GM19372 (cell line): ENCODE measurements at regions not wholly inside any gene's neighbourhood (a gene's known extent, or its start where the extent isn't known, plus 50 kb on each side); places are given as distances from the start of the nearest gene placed in this dataset.
"Not testable (repeated sequence)": the region's sequence is repeated elsewhere in the genome, so short reads cannot be mapped to it uniquely, and the experiment has no call there.

Source experiments
- ATAC-seq: cut with Tn5 transposase; IDR thresholded peaks from one replicate; pipeline ENCODE4 v1.9.1; 2021; ENCODE audit warnings: mild to moderate bottlenecking, low read depth, moderate library complexity; ENCODE audit not compliant: unreplicated experiment

GRCh38 chr16:63175313-63175712 lies 1139.1 kb upstream of the CDH8 start:
- ATAC-seq: no peak

GRCh38 chr16:63174801-63175200 lies 1138.6 kb upstream of the CDH8 start:
- no peak for ATAC-seq

- no peak for ATAC-seq
Measured at GRCh38 chr16:63171545-63171944, 1135.3 kb upstream of the CDH8 start.

GRCh38 chr16:63169100-63169499 lies 1132.9 kb upstream of the CDH8 start:
- ATAC-seq: no peak

- ATAC-seq: no peak
Measured at GRCh38 chr16:63157818-63158217, 1121.6 kb upstream of the CDH8 start.

GRCh38 chr16:63146251-63146650 lies 1110.0 kb upstream of the CDH8 start:
- ATAC-seq: no peak

- no peak for ATAC-seq
Measured at GRCh38 chr16:63145411-63145810, 1109.2 kb upstream of the CDH8 start.

GRCh38 chr16:63135069-63135468 lies 1098.8 kb upstream of the CDH8 start:
- no peak for ATAC-seq

- ATAC-seq: no peak
Measured at GRCh38 chr16:63131503-63131902, 1095.3 kb upstream of the CDH8 start.

- no peak for ATAC-seq
Measured at GRCh38 chr16:63130942-63131341, 1094.7 kb upstream of the CDH8 start.

GRCh38 chr16:63129411-63130125 lies 1093.3 kb upstream of the CDH8 start:
- ATAC-seq: no peak

- not testable (repeated sequence) for ATAC-seq
Measured at GRCh38 chr16:63119905-63120304, 1083.7 kb upstream of the CDH8 start.

- ATAC-seq: no peak
Measured at GRCh38 chr16:63100082-63100481, 1063.8 kb upstream of the CDH8 start.

- ATAC-seq: no peak
Measured at GRCh38 chr16:63096857-63097256, 1060.6 kb upstream of the CDH8 start.

GRCh38 chr16:63092736-63093135 lies 1056.5 kb upstream of the CDH8 start:
- ATAC-seq: no peak

GRCh38 chr16:63082101-63082500 lies 1045.9 kb upstream of the CDH8 start:
- no peak for ATAC-seq

- ATAC-seq: no peak
Measured at GRCh38 chr16:63080746-63081145, 1044.5 kb upstream of the CDH8 start.

GRCh38 chr16:63069047-63069446 lies 1032.8 kb upstream of the CDH8 start:
- no peak for ATAC-seq

- ATAC-seq: no peak
Measured at GRCh38 chr16:63067141-63067540, 1030.9 kb upstream of the CDH8 start.

GRCh38 chr16:63066552-63066951 lies 1030.3 kb upstream of the CDH8 start:
- ATAC-seq: no peak

- no peak for ATAC-seq
Measured at GRCh38 chr16:63061319-63061718, 1025.1 kb upstream of the CDH8 start.

- no peak for ATAC-seq
Measured at GRCh38 chr16:63059676-63060075, 1023.4 kb upstream of the CDH8 start.

- ATAC-seq: no peak
Measured at GRCh38 chr16:63057341-63057740, 1021.1 kb upstream of the CDH8 start.
